Neural crest cell (in vitro differentiated cells): ENCODE measurements at regions not wholly inside any gene's neighbourhood (a gene's known extent, or its start where the extent isn't known, plus 50 kb on each side); places are given as distances from the start of the nearest gene placed in this dataset.

Experiments used
- DNase-seq: peaks from one replicate; pipeline ENCODE4 v3.0.0; 2021; ENCODE audit warnings: low read depth, mixed read lengths, low spot score
- H3K27ac Mint-ChIP-seq: one replicate; pipeline ENCODE4 v1.8.0; 2021; ENCODE audit warnings: mild to moderate bottlenecking, mixed read lengths; ENCODE audit not compliant: unreplicated experiment
- H3K27me3 Mint-ChIP-seq: 2 replicates; pipeline ENCODE4 v1.8.0; 2021; ENCODE audit warnings: low read depth, mild to moderate bottlenecking, mixed read lengths
- H3K36me3 Mint-ChIP-seq: 2 replicates; pipeline ENCODE4 v1.8.0; 2021; ENCODE audit warnings: low read depth, mild to moderate bottlenecking, mixed read lengths
- H3K4me1 Mint-ChIP-seq: 2 replicates; pipeline ENCODE4 v1.8.0; 2021; ENCODE audit warnings: mixed read lengths
- H3K4me3 Mint-ChIP-seq: one replicate; pipeline ENCODE4 v1.8.0; 2021; ENCODE audit warnings: mild to moderate bottlenecking, mixed read lengths
- H3K9me3 Mint-ChIP-seq: 2 replicates; pipeline ENCODE4 v1.8.0; 2021; ENCODE audit warnings: mixed read lengths
- TF ChIP-seq, protein P1 (sequence below): fragments of 200-600 bp; sonication (generic); conservative IDR thresholded peaks from 2 replicates; pipeline ENCODE4 v1.5.0; 2021; ENCODE audit warnings: antibody characterized with exemption, mild to moderate bottlenecking

DNA sequence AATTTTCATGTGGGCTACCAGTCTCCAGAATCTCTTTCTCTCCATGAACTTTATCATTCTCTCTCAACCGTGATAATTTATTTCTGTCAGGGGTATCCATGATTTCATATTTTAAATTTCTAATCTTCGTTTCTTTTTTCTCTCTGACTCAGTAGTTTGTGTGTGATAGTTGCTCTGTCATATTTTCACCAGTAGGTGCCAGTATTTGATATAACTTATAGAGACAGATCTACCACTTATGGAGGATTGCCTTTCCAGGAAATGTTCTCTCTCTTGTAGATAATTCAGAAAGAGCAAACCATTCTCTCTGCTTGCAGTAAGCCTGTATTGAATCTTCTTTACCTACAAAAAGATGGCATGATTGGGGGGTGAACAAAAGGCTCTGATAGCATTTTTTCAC lies 79.3 kb upstream of the DYNLT3 start:
- peaks cover 7% of the 10 kb centered on the region for H3K9me3 Mint-ChIP-seq

DNA sequence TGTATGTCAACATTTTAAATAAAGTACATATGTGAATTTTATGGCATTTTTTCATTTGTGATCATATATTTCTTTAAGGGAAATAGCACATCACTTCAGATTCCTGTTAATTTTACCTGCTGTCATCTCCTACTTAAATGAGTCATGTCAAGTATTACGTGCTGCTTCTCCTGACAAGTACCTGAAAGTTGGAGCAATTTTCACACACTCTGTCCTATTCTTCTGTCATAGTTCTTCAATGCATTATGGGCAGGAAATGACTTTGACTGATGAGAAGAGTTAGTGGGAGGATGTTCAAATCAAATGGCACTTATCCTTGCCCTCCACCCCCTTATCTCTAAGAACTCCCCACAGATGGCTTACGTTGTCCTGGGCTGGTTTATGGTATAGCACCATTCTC lies 64.2 kb upstream of the SYTL5 start:
- H3K27me3 Mint-ChIP-seq, result no peaks in the 10 kb centered on the region

More for the DNA sequence above, 79.3 kb upstream of the DYNLT3 start:
- H3K27me3 Mint-ChIP-seq, result no peaks in the 10 kb centered on the region
- no peak overlapping the region for H3K27ac Mint-ChIP-seq
- no peak overlapping the region for H3K4me3 Mint-ChIP-seq
- H3K4me1 Mint-ChIP-seq, result no peaks in the 10 kb centered on the region
- H3K36me3 Mint-ChIP-seq, result no peaks in the 10 kb centered on the region
- TF ChIP-seq, protein P1, sequence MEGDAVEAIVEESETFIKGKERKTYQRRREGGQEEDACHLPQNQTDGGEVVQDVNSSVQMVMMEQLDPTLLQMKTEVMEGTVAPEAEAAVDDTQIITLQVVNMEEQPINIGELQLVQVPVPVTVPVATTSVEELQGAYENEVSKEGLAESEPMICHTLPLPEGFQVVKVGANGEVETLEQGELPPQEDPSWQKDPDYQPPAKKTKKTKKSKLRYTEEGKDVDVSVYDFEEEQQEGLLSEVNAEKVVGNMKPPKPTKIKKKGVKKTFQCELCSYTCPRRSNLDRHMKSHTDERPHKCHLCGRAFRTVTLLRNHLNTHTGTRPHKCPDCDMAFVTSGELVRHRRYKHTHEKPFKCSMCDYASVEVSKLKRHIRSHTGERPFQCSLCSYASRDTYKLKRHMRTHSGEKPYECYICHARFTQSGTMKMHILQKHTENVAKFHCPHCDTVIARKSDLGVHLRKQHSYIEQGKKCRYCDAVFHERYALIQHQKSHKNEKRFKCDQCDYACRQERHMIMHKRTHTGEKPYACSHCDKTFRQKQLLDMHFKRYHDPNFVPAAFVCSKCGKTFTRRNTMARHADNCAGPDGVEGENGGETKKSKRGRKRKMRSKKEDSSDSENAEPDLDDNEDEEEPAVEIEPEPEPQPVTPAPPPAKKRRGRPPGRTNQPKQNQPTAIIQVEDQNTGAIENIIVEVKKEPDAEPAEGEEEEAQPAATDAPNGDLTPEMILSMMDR, result peak; percentile 65
- DNase-seq, result no peak

DNA sequence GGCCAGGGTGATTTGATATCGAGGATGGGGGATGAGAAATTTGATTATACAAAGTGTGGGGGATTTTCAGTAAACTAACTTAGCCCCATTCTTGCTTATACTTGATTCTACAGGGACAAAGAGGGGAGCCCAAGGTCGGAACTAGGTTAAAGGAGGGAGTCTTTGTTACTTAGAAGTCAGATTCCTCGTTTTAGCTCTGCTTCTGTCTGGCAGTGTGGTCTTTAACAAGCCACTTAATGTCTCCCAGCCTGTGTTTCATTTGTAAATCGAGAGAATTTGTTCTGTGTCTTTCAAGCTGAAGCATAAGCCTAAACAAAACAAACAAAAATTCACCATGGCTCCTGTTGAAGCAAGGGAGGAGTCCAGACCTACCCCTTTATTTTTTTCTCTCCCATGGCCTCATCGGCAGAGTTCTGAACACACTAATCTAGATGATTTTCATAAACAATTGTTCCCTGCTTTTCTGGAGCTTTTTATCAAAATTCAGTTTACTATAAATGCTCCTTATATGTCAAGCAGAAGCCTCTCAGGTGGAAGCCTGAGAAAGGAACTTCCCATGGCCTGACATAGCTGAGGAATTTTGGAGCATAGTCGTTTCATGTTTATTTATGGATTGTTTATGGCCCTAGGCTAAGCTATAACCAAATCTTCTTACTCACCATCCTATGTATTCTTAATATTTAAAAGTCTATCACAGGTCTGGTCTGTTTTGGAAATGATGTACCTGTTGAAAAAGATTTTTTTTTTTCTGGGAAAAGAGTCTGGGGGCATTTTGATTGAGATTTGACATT lies 62.6 kb upstream of the SYTL5 start:
- Mint-ChIP-seq H3K27ac (no peak overlapping the region), H3K4me3 (no peak overlapping the region), H3K4me1 (no peaks in the 10 kb centered on the region), H3K9me3 (peaks cover 3% of the 10 kb centered on the region), H3K27me3 (no peaks in the 10 kb centered on the region), H3K36me3 (no peaks in the 10 kb centered on the region)
- no peak for DNase-seq
- TF ChIP-seq, protein P1, result no peak

More for the DNA sequence above, 64.2 kb upstream of the SYTL5 start:
- DNase-seq, result no peak
- TF ChIP-seq, protein P1, result no peak
- no peak overlapping the region for H3K4me3 Mint-ChIP-seq
- H3K36me3 Mint-ChIP-seq, result no peaks in the 10 kb centered on the region
- H3K4me1 Mint-ChIP-seq, result no peaks in the 10 kb centered on the region
- no peak overlapping the region for H3K27ac Mint-ChIP-seq
- H3K9me3 Mint-ChIP-seq, result no peaks in the 10 kb centered on the region

GRCh38 chrX:37946197-37946596 lies 60.2 kb upstream of the SYTL5 start:
- Mint-ChIP-seq H3K27ac (no peak overlapping the region), H3K27me3 (no peaks in the 10 kb centered on the region), H3K9me3 (peaks cover 3% of the 10 kb centered on the region), H3K4me1 (no peaks in the 10 kb centered on the region), H3K4me3 (no peak overlapping the region), H3K36me3 (no peaks in the 10 kb centered on the region)
- TF ChIP-seq, protein P1, result no peak
- DNase-seq, result no peak

DNA sequence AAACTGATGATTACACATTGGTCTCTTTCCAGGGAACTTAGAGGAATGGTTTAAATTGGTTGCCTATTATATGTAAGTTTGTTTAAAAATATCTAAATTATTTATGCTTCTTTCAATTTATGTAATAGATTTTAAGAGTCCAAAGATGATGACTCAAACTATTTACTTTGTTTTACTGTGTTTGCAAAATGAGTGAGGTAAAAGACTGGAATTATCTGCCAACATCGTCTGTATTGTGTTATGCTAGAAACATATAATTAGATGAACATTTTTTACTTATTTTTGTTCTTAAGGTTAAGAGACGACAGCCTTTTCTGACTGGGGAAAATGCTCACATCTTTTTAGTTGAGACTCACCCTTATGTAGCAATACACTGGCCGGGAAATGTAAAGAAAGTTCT lies 51.1 kb upstream of the SYTL5 start:
- H3K27ac Mint-ChIP-seq, result no peak overlapping the region
- DNase-seq, result no peak
- no peaks in the 10 kb centered on the region for H3K4me1 Mint-ChIP-seq
- H3K36me3 Mint-ChIP-seq, result no peaks in the 10 kb centered on the region
- H3K9me3 Mint-ChIP-seq, result peaks cover 6% of the 10 kb centered on the region
- TF ChIP-seq, protein P1, result no peak
- no peak overlapping the region for H3K4me3 Mint-ChIP-seq
- H3K27me3 Mint-ChIP-seq, result no peaks in the 10 kb centered on the region
